ENCODE measurements at regions not wholly inside any gene's neighbourhood (a gene's known extent, or its start where the extent isn't known, plus 50 kb on each side); places are given as distances from the start of the nearest gene placed in this dataset.

DNA sequence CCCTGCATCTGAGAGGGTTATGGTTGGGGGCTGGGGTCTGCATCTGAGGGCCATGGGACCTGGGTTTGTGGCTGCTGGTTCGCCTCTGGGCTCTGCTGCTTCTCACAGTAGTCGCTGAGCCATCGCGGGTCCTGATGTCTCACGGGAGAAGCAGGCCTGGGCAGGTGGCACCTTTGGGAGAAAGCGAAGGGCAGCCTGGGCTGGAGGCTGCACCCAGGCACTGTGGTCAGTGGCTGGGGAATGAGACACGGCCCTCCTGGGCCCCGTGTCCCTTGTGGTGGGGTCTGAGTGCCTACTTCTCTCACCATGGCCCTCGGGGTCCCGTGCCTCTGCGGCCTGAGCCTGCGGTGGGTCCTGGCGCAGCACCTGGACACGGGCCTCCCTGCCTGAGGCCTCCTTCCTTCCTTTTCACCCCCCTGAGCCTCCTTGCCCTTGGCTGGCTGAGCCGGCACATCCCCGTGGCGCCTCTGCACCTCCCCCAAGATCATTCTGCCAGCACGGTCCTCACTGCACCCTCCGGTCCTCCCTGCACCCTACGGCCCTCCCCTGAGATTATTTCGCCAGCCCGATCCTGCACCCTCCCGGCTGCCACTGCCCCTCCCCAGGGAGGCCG lies 206.0 kb downstream of the ERMARD start:
- no peak for TF ChIP-seq POLR2A (IDR thresholded peaks at IDR 0.05)
- TF ChIP-seq, protein P1, sequence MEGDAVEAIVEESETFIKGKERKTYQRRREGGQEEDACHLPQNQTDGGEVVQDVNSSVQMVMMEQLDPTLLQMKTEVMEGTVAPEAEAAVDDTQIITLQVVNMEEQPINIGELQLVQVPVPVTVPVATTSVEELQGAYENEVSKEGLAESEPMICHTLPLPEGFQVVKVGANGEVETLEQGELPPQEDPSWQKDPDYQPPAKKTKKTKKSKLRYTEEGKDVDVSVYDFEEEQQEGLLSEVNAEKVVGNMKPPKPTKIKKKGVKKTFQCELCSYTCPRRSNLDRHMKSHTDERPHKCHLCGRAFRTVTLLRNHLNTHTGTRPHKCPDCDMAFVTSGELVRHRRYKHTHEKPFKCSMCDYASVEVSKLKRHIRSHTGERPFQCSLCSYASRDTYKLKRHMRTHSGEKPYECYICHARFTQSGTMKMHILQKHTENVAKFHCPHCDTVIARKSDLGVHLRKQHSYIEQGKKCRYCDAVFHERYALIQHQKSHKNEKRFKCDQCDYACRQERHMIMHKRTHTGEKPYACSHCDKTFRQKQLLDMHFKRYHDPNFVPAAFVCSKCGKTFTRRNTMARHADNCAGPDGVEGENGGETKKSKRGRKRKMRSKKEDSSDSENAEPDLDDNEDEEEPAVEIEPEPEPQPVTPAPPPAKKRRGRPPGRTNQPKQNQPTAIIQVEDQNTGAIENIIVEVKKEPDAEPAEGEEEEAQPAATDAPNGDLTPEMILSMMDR (IDR thresholded peaks at IDR 0.05) = no peak
- no peak for TF ChIP-seq EP300 (IDR thresholded peaks at IDR 0.05)
- no peak for TF ChIP-seq POLR2AphosphoS5 (IDR thresholded peaks at IDR 0.05)
